ENCODE measurements at regions not wholly inside any gene's neighbourhood (a gene's known extent, or its start where the extent isn't known, plus 50 kb on each side); places are given as distances from the start of the nearest gene placed in this dataset.

- intact Hi-C loops (cut with micrococcal nuclease; ENCODE audit: unreplicated experiment) (no loop called here), in situ Hi-C loops (cut with HindIII; ENCODE audit: low pct_unique_long_range_greater_than_20kb, low sequenced_read_pairs) (no loop called here)
- POLR2A ChIA-PET: no interaction called here
- H3K9me3 ChIP-seq (ENCODE audit: control insufficient read depth, insufficient read depth, low read depth, low read length): no peaks in the 10 kb centered on the region
- H3K27me3 ChIP-seq (ENCODE audit: control insufficient read depth, insufficient read depth, low read length): no peaks in the 10 kb centered on the region
- DNase-seq (ENCODE audit: low read depth, low spot score): no peak
- H3K4me3 ChIP-seq (ENCODE audit: low read depth in 2 of 2, low read length in 2 of 2): no peak overlapping the region
- TF ChIP-seq SIN3A (IDR thresholded peaks at IDR 0.05; ENCODE audit: borderline replicate concordance, insufficient read depth, low read depth, low read length): no peak
- no peak for TF ChIP-seq TCF7L2 (IDR thresholded peaks at IDR 0.05; ENCODE audit: low read depth, low read length)
- no peak for TF ChIP-seq REST (IDR thresholded peaks at IDR 0.05; ENCODE audit: insufficient read depth in 1 of 2, low read depth in 2 of 2, low read length in 1 of 2)
- TF ChIP-seq POLR2AphosphoS5 (IDR thresholded peaks at IDR 0.05; ENCODE audit: low read depth, low read length): no peak
- no peak for TF ChIP-seq CTCF (IDR thresholded peaks at IDR 0.05)
- ATAC-seq: no peak
- H3K27ac ChIP-seq (ENCODE audit: low read length): no peak overlapping the region
- no TSS peak for BruUV-seq (replicated peaks)
- H3K36me3 ChIP-seq (ENCODE audit: control insufficient read depth, insufficient read depth, low read length): no peaks in the 10 kb centered on the region
- CTCF ChIA-PET: no interaction called here
- no peaks in the 10 kb centered on the region for H3K4me1 ChIP-seq (ENCODE audit: control insufficient read depth, insufficient read depth, low read length)
These were observed 1509.2 kb downstream of the CDH11 start for GRCh38 chr16:63612462-63613227.

- Histone ChIP-seq H3K36me3 (ENCODE audit: control insufficient read depth, insufficient read depth, low read length) (no peaks in the 10 kb centered on the region), H3K9me3 (ENCODE audit: control insufficient read depth, insufficient read depth, low read depth, low read length) (no peaks in the 10 kb centered on the region), H3K4me3 (ENCODE audit: low read depth in 2 of 2, low read length in 2 of 2) (no peak overlapping the region), H3K4me1 (ENCODE audit: control insufficient read depth, insufficient read depth, low read length) (no peaks in the 10 kb centered on the region), H3K27ac (ENCODE audit: low read length) (no peak overlapping the region), H3K27me3 (ENCODE audit: control insufficient read depth, insufficient read depth, low read length) (no peaks in the 10 kb centered on the region)
- ChIA-PET POLR2A (no interaction called here), CTCF (no interaction called here)
- in situ Hi-C loops (cut with HindIII; ENCODE audit: low pct_unique_long_range_greater_than_20kb, low sequenced_read_pairs) (no loop called here), intact Hi-C loops (cut with micrococcal nuclease; ENCODE audit: unreplicated experiment) (no loop called here)
- BruUV-seq (replicated peaks): no TSS peak
- TF ChIP-seq TCF7L2 (IDR thresholded peaks at IDR 0.05; ENCODE audit: low read depth, low read length) (no peak), CTCF (IDR thresholded peaks at IDR 0.05) (no peak), SIN3A (IDR thresholded peaks at IDR 0.05; ENCODE audit: borderline replicate concordance, insufficient read depth, low read depth, low read length) (no peak), POLR2AphosphoS5 (IDR thresholded peaks at IDR 0.05; ENCODE audit: low read depth, low read length) (no peak), REST (IDR thresholded peaks at IDR 0.05; ENCODE audit: insufficient read depth in 1 of 2, low read depth in 2 of 2, low read length in 1 of 2) (no peak)
- no peak for ATAC-seq
- no peak for DNase-seq (ENCODE audit: low read depth, low spot score)
These were observed 1515.1 kb downstream of the CDH11 start for GRCh38 chr16:63606778-63607177.
